C4-2B (cell line): ENCODE measurements at regions not wholly inside any gene's neighbourhood (a gene's known extent, or its start where the extent isn't known, plus 50 kb on each side); places are given as distances from the start of the nearest gene placed in this dataset.

ENCODE experiments used
- ZFX ChIP-seq: fragments of 450-650 bp; IDR thresholded peaks from 2 replicates; pipeline ENCODE4 v1.6.1; 2017
- TF ChIP-seq, protein P1 (sequence below): fragments of 450-650 bp; conservative IDR thresholded peaks from 2 replicates; pipeline ENCODE4 v1.5.1; 2017; ENCODE audit warnings: mild to moderate bottlenecking

GRCh38 chr13:73572824-73573223 is 514.0 kb downstream of the KLF5 start:
- TF ChIP-seq, protein P1, sequence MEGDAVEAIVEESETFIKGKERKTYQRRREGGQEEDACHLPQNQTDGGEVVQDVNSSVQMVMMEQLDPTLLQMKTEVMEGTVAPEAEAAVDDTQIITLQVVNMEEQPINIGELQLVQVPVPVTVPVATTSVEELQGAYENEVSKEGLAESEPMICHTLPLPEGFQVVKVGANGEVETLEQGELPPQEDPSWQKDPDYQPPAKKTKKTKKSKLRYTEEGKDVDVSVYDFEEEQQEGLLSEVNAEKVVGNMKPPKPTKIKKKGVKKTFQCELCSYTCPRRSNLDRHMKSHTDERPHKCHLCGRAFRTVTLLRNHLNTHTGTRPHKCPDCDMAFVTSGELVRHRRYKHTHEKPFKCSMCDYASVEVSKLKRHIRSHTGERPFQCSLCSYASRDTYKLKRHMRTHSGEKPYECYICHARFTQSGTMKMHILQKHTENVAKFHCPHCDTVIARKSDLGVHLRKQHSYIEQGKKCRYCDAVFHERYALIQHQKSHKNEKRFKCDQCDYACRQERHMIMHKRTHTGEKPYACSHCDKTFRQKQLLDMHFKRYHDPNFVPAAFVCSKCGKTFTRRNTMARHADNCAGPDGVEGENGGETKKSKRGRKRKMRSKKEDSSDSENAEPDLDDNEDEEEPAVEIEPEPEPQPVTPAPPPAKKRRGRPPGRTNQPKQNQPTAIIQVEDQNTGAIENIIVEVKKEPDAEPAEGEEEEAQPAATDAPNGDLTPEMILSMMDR, result no peak
- TF ChIP-seq ZFX, result no peak
